Astrocyte (in vitro differentiated cells and primary cell): ENCODE measurements at regions not wholly inside any gene's neighbourhood (a gene's known extent, or its start where the extent isn't known, plus 50 kb on each side); places are given as distances from the start of the nearest gene placed in this dataset.

Source experiments
- EZH2 ChIP-seq: IDR thresholded peaks from 2 replicates; pipeline ENCODE4 v1.6.1; 2012; ENCODE audit warnings: mild to moderate bottlenecking, low read length, inconsistent platforms; ENCODE audit not compliant: insufficient read depth
- TF ChIP-seq, protein P1 (sequence below): IDR thresholded peaks from 2 replicates; pipeline ENCODE4 v1.5.1; 2011; ENCODE audit warnings: low read depth, mild to moderate bottlenecking, inconsistent platforms, low read length, moderate library complexity; ENCODE audit not compliant: insufficient read depth

DNA sequence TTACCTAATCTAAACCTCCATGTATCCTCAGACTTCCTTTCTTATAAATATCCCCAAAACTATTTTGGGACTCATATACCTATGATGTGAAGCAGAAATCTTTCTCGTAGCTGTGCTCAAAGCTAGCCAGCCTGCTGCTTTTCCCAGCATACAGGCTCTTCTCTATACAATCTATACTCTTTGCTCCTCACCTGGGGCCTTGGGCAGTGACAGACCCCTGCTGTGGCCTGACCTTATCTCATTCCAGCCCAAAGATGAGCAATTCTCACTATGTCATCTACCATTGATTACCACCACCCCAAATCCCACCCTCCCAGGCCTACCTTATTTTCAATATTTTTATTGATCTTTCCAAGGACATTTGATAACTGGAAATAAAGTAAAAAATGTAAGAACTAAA, 83.2 kb upstream of the FBXL4 start:
- TF ChIP-seq, protein P1, sequence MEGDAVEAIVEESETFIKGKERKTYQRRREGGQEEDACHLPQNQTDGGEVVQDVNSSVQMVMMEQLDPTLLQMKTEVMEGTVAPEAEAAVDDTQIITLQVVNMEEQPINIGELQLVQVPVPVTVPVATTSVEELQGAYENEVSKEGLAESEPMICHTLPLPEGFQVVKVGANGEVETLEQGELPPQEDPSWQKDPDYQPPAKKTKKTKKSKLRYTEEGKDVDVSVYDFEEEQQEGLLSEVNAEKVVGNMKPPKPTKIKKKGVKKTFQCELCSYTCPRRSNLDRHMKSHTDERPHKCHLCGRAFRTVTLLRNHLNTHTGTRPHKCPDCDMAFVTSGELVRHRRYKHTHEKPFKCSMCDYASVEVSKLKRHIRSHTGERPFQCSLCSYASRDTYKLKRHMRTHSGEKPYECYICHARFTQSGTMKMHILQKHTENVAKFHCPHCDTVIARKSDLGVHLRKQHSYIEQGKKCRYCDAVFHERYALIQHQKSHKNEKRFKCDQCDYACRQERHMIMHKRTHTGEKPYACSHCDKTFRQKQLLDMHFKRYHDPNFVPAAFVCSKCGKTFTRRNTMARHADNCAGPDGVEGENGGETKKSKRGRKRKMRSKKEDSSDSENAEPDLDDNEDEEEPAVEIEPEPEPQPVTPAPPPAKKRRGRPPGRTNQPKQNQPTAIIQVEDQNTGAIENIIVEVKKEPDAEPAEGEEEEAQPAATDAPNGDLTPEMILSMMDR = no peak
- no peak for TF ChIP-seq EZH2
